ENCODE measurements at regions not wholly inside any gene's neighbourhood (a gene's known extent, or its start where the extent isn't known, plus 50 kb on each side); places are given as distances from the start of the nearest gene placed in this dataset.

- TF ChIP-seq CTCF (conservative IDR thresholded peaks at IDR 0.05) (no peak), ZFX (IDR thresholded peaks at IDR 0.05) (no peak)
- H3K27ac ChIP-seq: no peak overlapping the region
These were observed 213.9 kb upstream of the KLHL29 start for GRCh38 chr2:23171108-23171507.

- no peak for TF ChIP-seq ZFX (IDR thresholded peaks at IDR 0.05)
- TF ChIP-seq CTCF (conservative IDR thresholded peaks at IDR 0.05): no peak
- no peak overlapping the region for H3K27ac ChIP-seq
These were observed 206.6 kb upstream of the KLHL29 start for GRCh38 chr2:23178396-23178795.

- no peak for TF ChIP-seq ZFX (IDR thresholded peaks at IDR 0.05)
- TF ChIP-seq CTCF (conservative IDR thresholded peaks at IDR 0.05): no peak
- H3K27ac ChIP-seq: no peak overlapping the region
These were observed 201.2 kb upstream of the KLHL29 start for GRCh38 chr2:23183733-23184132.

- no peak for TF ChIP-seq ZFX (IDR thresholded peaks at IDR 0.05)
- no peak overlapping the region for H3K27ac ChIP-seq
These were observed 186.5 kb upstream of the KLHL29 start for GRCh38 chr2:23198316-23199114.

- H3K27ac ChIP-seq: no peak overlapping the region
- peak; percentile 81 for TF ChIP-seq CTCF (conservative IDR thresholded peaks at IDR 0.05)
- no peak for TF ChIP-seq ZFX (IDR thresholded peaks at IDR 0.05)
These were observed 185.7 kb upstream of the KLHL29 start for GRCh38 chr2:23199115-23199918.

- TF ChIP-seq ZFX (IDR thresholded peaks at IDR 0.05) (no peak), CTCF (conservative IDR thresholded peaks at IDR 0.05) (no peak)
- H3K27ac ChIP-seq: no peak overlapping the region
These were observed 184.8 kb upstream of the KLHL29 start for GRCh38 chr2:23200068-23200786.

GRCh38 chr2:23200787-23201114, 184.2 kb upstream of the KLHL29 start:
- TF ChIP-seq CTCF (conservative IDR thresholded peaks at IDR 0.05): no peak
- no peak for TF ChIP-seq ZFX (IDR thresholded peaks at IDR 0.05)
- no peak overlapping the region for H3K27ac ChIP-seq

Measured in C4-2B (cell line).